Natural killer cell (primary cell): ENCODE measurements at regions not wholly inside any gene's neighbourhood (a gene's known extent, or its start where the extent isn't known, plus 50 kb on each side); places are given as distances from the start of the nearest gene placed in this dataset.
A peak's percentile ranks its signal among the peaks of the same experiment; 100 is the strongest.

Source experiments
- ATAC-seq, 3 donors: fragments of 150-1000 bp in 2 of 3; fragments of 200-7000 bp in 1 of 3; cut with Tn5 transposase; 1 replicate in 1 of 3; 2 replicates in 2 of 3; pipeline ENCODE4 v1.10.0; 2021; ENCODE audit warnings: mild to moderate bottlenecking in 2 of 3, moderate library complexity in 2 of 3
- DNase-seq, 2 donors: peaks; one replicate each; pipeline versions ENCODE4 v3.0.0 to v3.0.0-alpha.2; 2013 to 2021; ENCODE audit warnings: mixed read lengths in 1 of 2
- H3K27ac ChIP-seq: one replicate; pipeline ENCODE4 v1.5.1; 2013; ENCODE audit warnings: mild to moderate bottlenecking, low read length
- H3K27me3 ChIP-seq: one replicate; pipeline ENCODE4 v1.6.1; 2013; ENCODE audit warnings: low read length; ENCODE audit not compliant: control insufficient read depth, insufficient read depth
- H3K36me3 ChIP-seq: one replicate; pipeline ENCODE4 v1.6.1; 2013; ENCODE audit warnings: low read length; ENCODE audit not compliant: control insufficient read depth, insufficient read depth
- H3K4me1 ChIP-seq: one replicate; pipeline ENCODE4 v1.6.1; 2013; ENCODE audit warnings: low read length; ENCODE audit not compliant: control insufficient read depth, insufficient read depth
- H3K4me3 ChIP-seq: one replicate; pipeline ENCODE4 v1.5.1; 2013; ENCODE audit warnings: low read length
- H3K9me3 ChIP-seq: one replicate; pipeline ENCODE4 v1.6.1; 2013; ENCODE audit warnings: low read length; ENCODE audit not compliant: control insufficient read depth, insufficient read depth
- H3K27ac Mint-ChIP-seq, 2 donors: one replicate each; pipeline ENCODE4 v1.8.0; 2022; ENCODE audit warnings: mild to moderate bottlenecking in 2 of 2, mixed read lengths in 2 of 2, moderate library complexity in 1 of 2
- H3K27me3 Mint-ChIP-seq, 2 donors: one replicate each; pipeline ENCODE4 v1.8.0; 2022; ENCODE audit warnings: low read depth in 2 of 2, mixed read lengths in 2 of 2
- H3K36me3 Mint-ChIP-seq: one replicate; pipeline ENCODE4 v1.8.0; 2022; ENCODE audit warnings: mixed read lengths
- H3K4me1 Mint-ChIP-seq, 2 donors: one replicate each; pipeline ENCODE4 v1.8.0; 2022; ENCODE audit warnings: mixed read lengths in 2 of 2
- H3K4me3 Mint-ChIP-seq: one replicate; pipeline ENCODE4 v1.8.0; 2022; ENCODE audit warnings: mild to moderate bottlenecking, moderate library complexity, mixed read lengths
- H3K9me3 Mint-ChIP-seq, 2 donors: one replicate each; pipeline ENCODE4 v1.8.0; 2022; ENCODE audit warnings: mixed read lengths in 2 of 2
- CTCF ChIP-seq: fragments of 200-600 bp; IDR thresholded peaks from one replicate; pipeline ENCODE4 v1.8.0; 2022; ENCODE audit warnings: antibody characterized with exemption
- WGBS: methylation state at CpG from one replicate; pipeline ENCODE4 v1.1.7; 2013; ENCODE audit warnings: missing lambda C conversion rate; ENCODE audit not compliant: insufficient coverage; 5-methylcytosine and 5-hydroxymethylcytosine counted together
- intact Hi-C: fragments of 100-400 bp; cut with micrococcal nuclease; formaldehyde crosslinking; loops from one replicate; pipeline ENCODE4 v1.14.2; 2022

GRCh38 chr6:146912730-146913685 is 291.2 kb upstream of the STXBP5 start:
- TF ChIP-seq CTCF, result no peak
- Mint-ChIP-seq H3K36me3 (no peaks in the 10 kb centered on the region), H3K9me3 (no peaks in the 10 kb centered on the region), H3K4me1 (peaks cover 0 to 5% of the 10 kb centered on the region in 2 donors), H3K27ac (no peak overlapping the region), H3K4me3 (no peak overlapping the region), H3K27me3 (peaks cover 4 to 21% of the 10 kb centered on the region in 2 donors)
- no peak overlapping the region for H3K27ac ChIP-seq
- H3K36me3 ChIP-seq, result no peaks in the 10 kb centered on the region
- H3K4me1 ChIP-seq, result no peaks in the 10 kb centered on the region
- DNase-seq (no peak), ATAC-seq (no peak)
- H3K9me3 ChIP-seq, result no peaks in the 10 kb centered on the region
- H3K4me3 ChIP-seq, result no peak overlapping the region
- intact Hi-C loops, result no loop called here
- 63% methylated on average over 6 of the region's 7 CpGs for WGBS
- H3K27me3 ChIP-seq, result no peaks in the 10 kb centered on the region

GRCh38 chr6:146913842-146914488 is 290.3 kb upstream of the STXBP5 start:
- Histone ChIP-seq H3K4me1 (no peaks in the 10 kb centered on the region), H3K36me3 (no peaks in the 10 kb centered on the region), H3K27ac (no peak overlapping the region), H3K9me3 (no peaks in the 10 kb centered on the region), H3K27me3 (no peaks in the 10 kb centered on the region), H3K4me3 (no peak overlapping the region)
- peaks cover 4 to 21% of the 10 kb centered on the region in 2 donors for H3K27me3 Mint-ChIP-seq
- H3K4me3 Mint-ChIP-seq, result no peak overlapping the region
- no peaks in the 10 kb centered on the region for H3K36me3 Mint-ChIP-seq
- no peak for TF ChIP-seq CTCF
- ATAC-seq (peak in 1 of 3 donors; percentile 75), DNase-seq (no peak)
- H3K4me1 Mint-ChIP-seq, result peaks cover 0 to 5% of the 10 kb centered on the region in 2 donors
- H3K27ac Mint-ChIP-seq, result no peak overlapping the region
- WGBS, result 19% methylated on average over 15 of the region's 15 CpGs
- intact Hi-C loops, result no loop called here
- no peaks in the 10 kb centered on the region for H3K9me3 Mint-ChIP-seq

- H3K4me3 Mint-ChIP-seq, result no peak overlapping the region
- H3K9me3 ChIP-seq, result no peaks in the 10 kb centered on the region
- 76% methylated on average over 7 of the region's 8 CpGs for WGBS
- no peak for DNase-seq
- H3K4me1 Mint-ChIP-seq, result peaks cover 0 to 5% of the 10 kb centered on the region in 2 donors
- H3K4me1 ChIP-seq, result no peaks in the 10 kb centered on the region
- TF ChIP-seq CTCF, result no peak
- peaks cover 4 to 21% of the 10 kb centered on the region in 2 donors for H3K27me3 Mint-ChIP-seq
- H3K27ac ChIP-seq, result no peak overlapping the region
- intact Hi-C loops, result no loop called here
- H3K27me3 ChIP-seq, result no peaks in the 10 kb centered on the region
- H3K36me3 Mint-ChIP-seq, result no peaks in the 10 kb centered on the region
- no peaks in the 10 kb centered on the region for H3K36me3 ChIP-seq
- no peak overlapping the region for H3K4me3 ChIP-seq
- no peaks in the 10 kb centered on the region for H3K9me3 Mint-ChIP-seq
- peak in 1 of 3 donors; percentile 76 for ATAC-seq
- no peak overlapping the region for H3K27ac Mint-ChIP-seq
Observed at GRCh38 chr6:146914489-146915483, 289.4 kb upstream of the STXBP5 start.
